Peyer's patch (tissue), 4 donors: ENCODE measurements at regions not wholly inside any gene's neighbourhood (a gene's known extent, or its start where the extent isn't known, plus 50 kb on each side); places are given as distances from the start of the nearest gene placed in this dataset.

Experiments used
- DNase-seq, 3 donors: peaks; one replicate each; pipeline ENCODE4 v3.0.0-alpha.2; 2017 to 2019
- H3K27ac ChIP-seq, 4 donors: fragments of 200-600 bp; sonication (generic); one replicate each; pipeline ENCODE4 v1.5.1; 2016 to 2019
- H3K27me3 ChIP-seq, 2 donors: fragments of 200-600 bp; sonication (generic); one replicate each; pipeline ENCODE4 v1.5.1; 2019
- H3K36me3 ChIP-seq, 3 donors: fragments of 200-600 bp; sonication (generic); one replicate each; pipeline ENCODE4 v1.5.1; 2016 to 2019
- H3K4me1 ChIP-seq, 4 donors: fragments of 200-600 bp; sonication (generic); one replicate each; pipeline ENCODE4 v1.5.1; 2016 to 2019
- H3K4me3 ChIP-seq, 4 donors: fragments of 200-600 bp; sonication (generic); 1 replicate in 3 of 4; 2 replicates in 1 of 4; pipeline ENCODE4 v1.5.1; 2016 to 2019; ENCODE audit warnings: mild to moderate bottlenecking in 1 of 4
- H3K9me3 ChIP-seq, 4 donors: fragments of 200-600 bp; sonication (generic); one replicate each; pipeline ENCODE4 v1.5.1; 2016 to 2019; ENCODE audit warnings: mild to moderate bottlenecking in 1 of 4
- POLR2A ChIP-seq, 2 donors: fragments of 450-650 bp; IDR thresholded peaks; one replicate each; pipeline ENCODE4 v1.5.1; 2017; ENCODE audit warnings: antibody characterized with exemption in 2 of 2, mild to moderate bottlenecking in 2 of 2, moderate library complexity in 2 of 2
- TF ChIP-seq, protein P1 (sequence below), 6 experiments: fragments of 450-650 bp in 4 of 6; fragments of 200-600 bp in 2 of 6; sonication (generic) in 1 of 6; IDR thresholded peaks; one replicate each; pipeline ENCODE4 v1.5.1; 2017 to 2019; ENCODE audit warnings: antibody characterized with exemption in 6 of 6, mild to moderate bottlenecking in 3 of 6, moderate library complexity in 1 of 6

- Histone ChIP-seq H3K27me3 (no peaks in the 10 kb centered on the region), H3K36me3 (no peaks in the 10 kb centered on the region), H3K4me1 (no peaks in the 10 kb centered on the region), H3K27ac (no peak overlapping the region), H3K4me3 (no peak overlapping the region), H3K9me3 (no peaks in the 10 kb centered on the region)
- no peak for DNase-seq
- TF ChIP-seq, protein P1, sequence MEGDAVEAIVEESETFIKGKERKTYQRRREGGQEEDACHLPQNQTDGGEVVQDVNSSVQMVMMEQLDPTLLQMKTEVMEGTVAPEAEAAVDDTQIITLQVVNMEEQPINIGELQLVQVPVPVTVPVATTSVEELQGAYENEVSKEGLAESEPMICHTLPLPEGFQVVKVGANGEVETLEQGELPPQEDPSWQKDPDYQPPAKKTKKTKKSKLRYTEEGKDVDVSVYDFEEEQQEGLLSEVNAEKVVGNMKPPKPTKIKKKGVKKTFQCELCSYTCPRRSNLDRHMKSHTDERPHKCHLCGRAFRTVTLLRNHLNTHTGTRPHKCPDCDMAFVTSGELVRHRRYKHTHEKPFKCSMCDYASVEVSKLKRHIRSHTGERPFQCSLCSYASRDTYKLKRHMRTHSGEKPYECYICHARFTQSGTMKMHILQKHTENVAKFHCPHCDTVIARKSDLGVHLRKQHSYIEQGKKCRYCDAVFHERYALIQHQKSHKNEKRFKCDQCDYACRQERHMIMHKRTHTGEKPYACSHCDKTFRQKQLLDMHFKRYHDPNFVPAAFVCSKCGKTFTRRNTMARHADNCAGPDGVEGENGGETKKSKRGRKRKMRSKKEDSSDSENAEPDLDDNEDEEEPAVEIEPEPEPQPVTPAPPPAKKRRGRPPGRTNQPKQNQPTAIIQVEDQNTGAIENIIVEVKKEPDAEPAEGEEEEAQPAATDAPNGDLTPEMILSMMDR (IDR thresholded peaks at IDR 0.05): no peak
- no peak for TF ChIP-seq POLR2A (IDR thresholded peaks at IDR 0.05)
These were observed 338.5 kb downstream of the PTPRU start for GRCh38 chr1:29574871-29575270.

GRCh38 chr1:29569971-29570634 lies 333.8 kb downstream of the PTPRU start:
- H3K27ac ChIP-seq: no peak overlapping the region
- H3K36me3 ChIP-seq: no peaks in the 10 kb centered on the region
- H3K9me3 ChIP-seq: peaks cover 0 to 11% (median 3%) of the 10 kb centered on the region in 4 donors
- TF ChIP-seq, protein P1 (IDR thresholded peaks at IDR 0.05): no peak
- no peak for TF ChIP-seq POLR2A (IDR thresholded peaks at IDR 0.05)
- H3K4me3 ChIP-seq: no peak overlapping the region
- no peak for DNase-seq
- H3K27me3 ChIP-seq: no peaks in the 10 kb centered on the region
- H3K4me1 ChIP-seq: no peaks in the 10 kb centered on the region

DNA sequence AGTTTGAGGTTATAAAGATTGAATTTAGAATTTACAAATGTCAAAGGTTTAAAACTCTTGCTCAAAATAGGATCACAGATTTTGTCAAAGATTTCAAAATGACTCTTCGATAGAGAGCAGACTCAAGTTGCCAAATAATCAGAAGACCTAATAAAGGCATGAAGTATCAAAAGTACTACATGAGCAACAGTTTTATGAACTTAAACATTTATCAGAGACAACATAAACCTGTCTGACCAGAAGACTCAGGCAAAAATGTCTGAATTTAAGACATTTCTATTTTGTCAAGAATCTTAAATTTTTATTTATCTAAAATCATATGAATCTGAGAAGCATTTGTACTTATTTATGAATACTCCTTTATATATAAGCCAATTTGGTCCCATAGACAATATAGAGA lies 330.9 kb downstream of the PTPRU start:
- Histone ChIP-seq H3K4me1 (no peaks in the 10 kb centered on the region), H3K4me3 (no peak overlapping the region), H3K9me3 (peaks cover 0 to 15% (median 6%) of the 10 kb centered on the region in 4 donors), H3K27me3 (no peaks in the 10 kb centered on the region), H3K27ac (no peak overlapping the region), H3K36me3 (no peaks in the 10 kb centered on the region)
- DNase-seq: no peak
- TF ChIP-seq, protein P1 (IDR thresholded peaks at IDR 0.05): no peak
- no peak for TF ChIP-seq POLR2A (IDR thresholded peaks at IDR 0.05)

DNA sequence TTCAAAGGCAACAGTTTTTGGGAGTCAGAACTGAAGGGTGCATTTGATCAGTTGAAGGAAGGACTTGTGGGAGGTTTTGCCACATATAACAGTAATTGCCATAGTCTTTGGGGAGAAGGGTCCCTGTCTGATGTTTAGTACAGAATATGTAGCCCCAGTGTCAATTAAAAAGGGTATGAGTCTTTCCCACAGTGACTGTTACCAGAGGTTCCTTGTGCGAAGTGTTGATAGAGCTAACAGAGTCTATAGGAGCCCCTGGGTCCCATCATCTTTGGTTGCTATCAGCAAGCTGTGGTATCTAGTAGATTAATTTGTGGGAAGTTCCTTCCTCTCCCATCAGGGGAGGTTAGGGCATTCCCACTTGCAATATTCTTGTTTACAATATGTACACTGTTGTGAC lies 329.2 kb downstream of the PTPRU start:
- TF ChIP-seq, protein P1 (IDR thresholded peaks at IDR 0.05): no peak
- no peak for TF ChIP-seq POLR2A (IDR thresholded peaks at IDR 0.05)
- Histone ChIP-seq H3K9me3 (peaks cover 0 to 15% (median 6%) of the 10 kb centered on the region in 4 donors), H3K4me3 (no peak overlapping the region), H3K36me3 (no peaks in the 10 kb centered on the region), H3K4me1 (no peaks in the 10 kb centered on the region), H3K27ac (no peak overlapping the region), H3K27me3 (no peaks in the 10 kb centered on the region)
- no peak for DNase-seq

DNA sequence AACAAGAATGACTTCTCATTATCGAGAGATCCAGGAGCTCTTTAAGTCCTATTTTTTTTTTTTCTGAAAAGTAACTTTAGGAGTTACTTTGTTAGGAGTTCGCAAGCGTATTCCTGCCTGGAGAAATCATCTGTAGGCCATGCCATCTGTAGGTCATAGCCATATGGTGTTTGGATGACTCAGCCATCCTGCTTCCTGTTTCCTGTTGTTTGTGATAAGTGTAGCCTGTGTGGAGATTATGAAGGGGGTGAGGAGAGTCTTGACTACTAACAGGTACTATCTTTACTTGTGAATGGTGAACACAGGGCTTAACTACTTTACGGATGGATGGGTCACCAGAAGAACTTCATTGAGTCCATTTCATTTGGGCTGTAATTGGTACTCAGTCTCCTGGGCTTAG lies 327.2 kb downstream of the PTPRU start:
- H3K27ac ChIP-seq: no peak overlapping the region
- DNase-seq: no peak
- H3K36me3 ChIP-seq: no peaks in the 10 kb centered on the region
- H3K27me3 ChIP-seq: no peaks in the 10 kb centered on the region
- no peaks in the 10 kb centered on the region for H3K4me1 ChIP-seq
- TF ChIP-seq, protein P1 (IDR thresholded peaks at IDR 0.05): no peak
- H3K4me3 ChIP-seq: no peak overlapping the region
- peaks cover 0 to 15% (median 6%) of the 10 kb centered on the region in 4 donors for H3K9me3 ChIP-seq

DNA sequence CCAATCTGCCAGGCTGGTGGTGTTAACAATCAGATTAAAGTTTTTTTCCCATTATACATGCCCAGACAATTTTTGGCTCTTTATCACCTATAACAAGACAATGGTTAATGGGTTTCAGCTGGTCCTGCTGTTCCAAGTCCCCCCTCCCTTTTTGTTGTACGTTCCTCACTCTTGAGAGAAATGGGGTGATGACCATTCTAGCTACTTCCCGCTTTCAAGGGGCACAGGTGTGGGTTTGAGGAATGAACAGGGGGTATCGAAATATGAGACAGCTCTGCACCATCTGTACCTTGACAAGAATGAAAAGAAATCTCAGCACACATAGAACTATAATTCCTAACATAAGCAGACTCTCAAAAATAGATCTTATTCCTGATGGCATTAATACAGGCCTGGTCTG lies 326.8 kb downstream of the PTPRU start:
- no peak for DNase-seq
- Histone ChIP-seq H3K27ac (no peak overlapping the region), H3K9me3 (peaks cover 0 to 15% (median 6%) of the 10 kb centered on the region in 4 donors), H3K4me3 (no peak overlapping the region), H3K36me3 (no peaks in the 10 kb centered on the region), H3K27me3 (no peaks in the 10 kb centered on the region), H3K4me1 (no peaks in the 10 kb centered on the region)
- TF ChIP-seq, protein P1 (IDR thresholded peaks at IDR 0.05): no peak
